Left lobe of liver (tissue), 2 donors: ENCODE measurements at regions not wholly inside any gene's neighbourhood (a gene's known extent, or its start where the extent isn't known, plus 50 kb on each side); places are given as distances from the start of the nearest gene placed in this dataset.
A peak's percentile ranks its signal among the peaks of the same experiment; 100 is the strongest.

Experiments
- ATAC-seq: fragments of 200-7000 bp; cut with Tn5 transposase; one replicate; pipeline ENCODE4 v1.9.1; 2020; ENCODE audit warnings: mild to moderate bottlenecking, moderate library complexity
- DNase-seq: peaks from one replicate; pipeline ENCODE4 v3.0.0-alpha.2; 2020; ENCODE audit warnings: low spot score
- donor health status: DM: no; HTN: no; CAD: no; lungs with moderate emphysema.
- donor health status: DM: no; HTN: yes; CAD: no.

- ATAC-seq (no peak), DNase-seq (no peak)
These were observed 837.3 kb downstream of the GALR1 start for GRCh38 chr18:78086931-78087330.

- ATAC-seq = no peak
- no peak for DNase-seq
These were observed 837.7 kb downstream of the GALR1 start for GRCh38 chr18:78087338-78087737.

GRCh38 chr18:78090584-78090983 is 840.9 kb downstream of the GALR1 start:
- DNase-seq = no peak
- no peak for ATAC-seq

GRCh38 chr18:78092901-78093300 is 843.3 kb downstream of the GALR1 start:
- ATAC-seq (no peak), DNase-seq (no peak)

- no peak for ATAC-seq
- DNase-seq = no peak
These were observed 850.4 kb downstream of the GALR1 start for GRCh38 chr18:78099979-78100588.

- DNase-seq (no peak), ATAC-seq (no peak)
These were observed 851.4 kb downstream of the GALR1 start for GRCh38 chr18:78101091-78101490.

- ATAC-seq (no peak), DNase-seq (no peak)
These were observed 852.5 kb downstream of the GALR1 start for GRCh38 chr18:78102135-78102534.

GRCh38 chr18:78105611-78106010 is 856.0 kb downstream of the GALR1 start:
- ATAC-seq = no peak

GRCh38 chr18:78106946-78107345 is 857.3 kb downstream of the GALR1 start:
- DNase-seq = no peak
- no peak for ATAC-seq

More at GRCh38 chr18:78105611-78106010, 856.0 kb downstream of the GALR1 start:
- no peak for DNase-seq

GRCh38 chr18:78107363-78107762 is 857.7 kb downstream of the GALR1 start:
- peak; percentile 87 for ATAC-seq
- no peak for DNase-seq

GRCh38 chr18:78108554-78108953 is 858.9 kb downstream of the GALR1 start:
- DNase-seq (no peak), ATAC-seq (no peak)

GRCh38 chr18:78113136-78113939 is 863.7 kb downstream of the GALR1 start:
- no peak for ATAC-seq
- no peak for DNase-seq

- ATAC-seq (no peak), DNase-seq (no peak)
These were observed 864.2 kb downstream of the GALR1 start for GRCh38 chr18:78113940-78114251.

GRCh38 chr18:78115896-78116561 is 863.6 kb upstream of the SALL3 start:
- DNase-seq = peak; percentile 55
- ATAC-seq = peak; percentile 94

GRCh38 chr18:78123144-78123909 is 856.3 kb upstream of the SALL3 start:
- peak; percentile 84 for ATAC-seq
- peak; percentile 65 for DNase-seq

- DNase-seq (no peak), ATAC-seq (peak; percentile 4)
These were observed 855.5 kb upstream of the SALL3 start for GRCh38 chr18:78123926-78124797.

GRCh38 chr18:78125206-78125896 is 854.3 kb upstream of the SALL3 start:
- ATAC-seq = no peak
- no peak for DNase-seq

- ATAC-seq = no peak
- DNase-seq = no peak
These were observed 853.5 kb upstream of the SALL3 start for GRCh38 chr18:78126106-78126505.

- DNase-seq (no peak), ATAC-seq (no peak)
These were observed 853.1 kb upstream of the SALL3 start for GRCh38 chr18:78126536-78126935.

GRCh38 chr18:78127041-78127440 is 852.6 kb upstream of the SALL3 start:
- ATAC-seq (no peak), DNase-seq (no peak)
